Stomach (tissue), 8 donors: ENCODE measurements at regions not wholly inside any gene's neighbourhood (a gene's known extent, or its start where the extent isn't known, plus 50 kb on each side); places are given as distances from the start of the nearest gene placed in this dataset.

Experiments used
- DNase-seq, 2 donors: peaks; one replicate each; pipeline versions ENCODE4 v3.0.0 to v3.0.0-alpha.2; 2013 to 2019
- H3K27ac ChIP-seq, 5 donors: fragments of 200-600 bp in 4 of 5; sonication (generic) in 4 of 5; one replicate each; pipeline ENCODE4 v1.5.1; 2013 to 2019; ENCODE audit warnings: mild to moderate bottlenecking in 1 of 5, moderate library complexity in 1 of 5
- H3K27me3 ChIP-seq, 3 donors: fragments of 200-600 bp; sonication (generic); one replicate each; pipeline ENCODE4 v1.5.1; 2017 to 2019; ENCODE audit warnings: mixed run types in 1 of 3
- H3K36me3 ChIP-seq, 4 donors: fragments of 200-600 bp; sonication (generic); 1 replicate in 3 of 4; 2 replicates in 1 of 4; pipeline ENCODE4 v1.5.1; 2016 to 2019
- H3K4me1 ChIP-seq, 4 donors: fragments of 200-600 bp; sonication (generic); one replicate each; pipeline ENCODE4 v1.5.1; 2016 to 2019
- H3K4me3 ChIP-seq, 4 donors: fragments of 200-600 bp; sonication (generic) in 3 of 4; one replicate each; pipeline ENCODE4 v1.5.1; 2016 to 2019; ENCODE audit warnings: mild to moderate bottlenecking in 1 of 4
- H3K9me3 ChIP-seq, 4 donors: fragments of 200-600 bp; sonication (generic); one replicate each; pipeline ENCODE4 v1.5.1; 2016 to 2019
- CTCF ChIP-seq, 7 experiments: fragments of 450-650 bp in 4 of 7; fragments of 200-600 bp in 3 of 7; sonication (generic) in 3 of 7; IDR thresholded peaks; one replicate each; pipeline ENCODE4 v1.5.1; 2016 to 2019; ENCODE audit warnings: antibody characterized with exemption in 7 of 7, control low read depth in 2 of 7, mild to moderate bottlenecking in 1 of 7
- EP300 ChIP-seq: sonication (generic); formaldehyde crosslinking; IDR thresholded peaks from one replicate; pipeline ENCODE4 v1.6.1; 2017; ENCODE audit warnings: antibody characterized with exemption
- POLR2A ChIP-seq, 4 donors: fragments of 450-650 bp; IDR thresholded peaks; one replicate each; pipeline ENCODE4 v1.6.1; 2016; ENCODE audit warnings: antibody characterized with exemption in 4 of 4, control low read depth in 2 of 4, mild to moderate bottlenecking in 1 of 4, moderate library complexity in 1 of 4
- POLR2AphosphoS5 ChIP-seq, 3 donors: sonication (generic); formaldehyde crosslinking; IDR thresholded peaks; one replicate each; pipeline ENCODE4 v1.6.1; 2016; ENCODE audit warnings: antibody characterized with exemption in 3 of 3
- WGBS, 5 donors: extraction: QIAGEN DNeasy Blood & Tissue Kit in 3 of 5; methylation state at CpG; one replicate each; pipeline versions ENCODE4 v1.1.5 to v1.1.7; 2013 to 2018; 5-methylcytosine and 5-hydroxymethylcytosine counted together
- intact Hi-C: fragments of 100-400 bp; cut with DNase I; formaldehyde crosslinking; loops from one replicate; pipeline ENCODE4 v1.15.1; 2023; ENCODE audit warnings: low total_unique reads
- donor health status: healthy with polysubstance abuse.
- donor health status: Bipolar disorder and iron deficiency.
- donor health status: healthy.

- Histone ChIP-seq H3K9me3 (peaks cover under 1 to 16% (median 12%) of the 10 kb centered on the region in 4 donors), H3K27ac (no peak overlapping the region), H3K36me3 (no peaks in the 10 kb centered on the region), H3K4me3 (no peak overlapping the region), H3K27me3 (no peaks in the 10 kb centered on the region), H3K4me1 (no peaks in the 10 kb centered on the region)
- intact Hi-C loops = no loop called here
- no peak for TF ChIP-seq POLR2AphosphoS5 (IDR thresholded peaks at IDR 0.05)
- no peak for TF ChIP-seq CTCF (IDR thresholded peaks at IDR 0.05)
- no peak for TF ChIP-seq EP300
- no peak for TF ChIP-seq POLR2A (IDR thresholded peaks at IDR 0.05)
- WGBS, 5 donors = 89 to 100% (median 96%) methylated on average over 1 of the region's 1 CpG
- no peak for DNase-seq
These were observed 650.7 kb upstream of the CITED2 start for GRCh38 chr6:140025171-140025570.

- peaks cover 0 to 4% (median 0%) of the 10 kb centered on the region in 4 donors for H3K4me1 ChIP-seq
- H3K9me3 ChIP-seq = peaks cover 3 to 24% (median 21%) of the 10 kb centered on the region in 4 donors
- no peaks in the 10 kb centered on the region for H3K36me3 ChIP-seq
- DNase-seq = no peak
- no peak overlapping the region for H3K4me3 ChIP-seq
- no peak overlapping the region for H3K27ac ChIP-seq
- WGBS, 5 donors = 81 to 100% (median 93%) methylated on average over 2 of the region's 2 CpGs
- TF ChIP-seq EP300 (no peak), POLR2A (IDR thresholded peaks at IDR 0.05) (no peak), CTCF (IDR thresholded peaks at IDR 0.05) (no peak), POLR2AphosphoS5 (IDR thresholded peaks at IDR 0.05) (no peak)
- no peaks in the 10 kb centered on the region for H3K27me3 ChIP-seq
- intact Hi-C loops = no loop called here
These were observed 645.9 kb upstream of the CITED2 start for GRCh38 chr6:140020207-140020791.

- Histone ChIP-seq H3K9me3 (peaks cover 3 to 24% (median 21%) of the 10 kb centered on the region in 4 donors), H3K4me3 (no peak overlapping the region), H3K27ac (no peak overlapping the region), H3K36me3 (no peaks in the 10 kb centered on the region), H3K4me1 (peaks cover 0 to 4% (median 0%) of the 10 kb centered on the region in 4 donors), H3K27me3 (no peaks in the 10 kb centered on the region)
- TF ChIP-seq POLR2A (IDR thresholded peaks at IDR 0.05) (no peak), CTCF (IDR thresholded peaks at IDR 0.05) (no peak), EP300 (no peak), POLR2AphosphoS5 (IDR thresholded peaks at IDR 0.05) (no peak)
- 32 to 54% (median 43%) methylated on average over 1 of the region's 1 CpG for WGBS, 5 donors
- intact Hi-C loops = no loop called here
- no peak for DNase-seq
These were observed 644.1 kb upstream of the CITED2 start for GRCh38 chr6:140018588-140018987.

GRCh38 chr6:140017470-140017869, 643.0 kb upstream of the CITED2 start:
- no peaks in the 10 kb centered on the region for H3K36me3 ChIP-seq
- no peak overlapping the region for H3K4me3 ChIP-seq
- intact Hi-C loops = no loop called here
- H3K4me1 ChIP-seq = peaks cover 0 to 4% (median 0%) of the 10 kb centered on the region in 4 donors
- WGBS, 5 donors = 21 to 29% (median 27%) methylated on average over 1 of the region's 1 CpG
- no peak overlapping the region for H3K27ac ChIP-seq
- H3K9me3 ChIP-seq = peaks cover 3 to 24% (median 21%) of the 10 kb centered on the region in 4 donors
- no peak for TF ChIP-seq POLR2AphosphoS5 (IDR thresholded peaks at IDR 0.05)
- no peak for TF ChIP-seq EP300
- TF ChIP-seq CTCF (IDR thresholded peaks at IDR 0.05) = no peak
- no peak for TF ChIP-seq POLR2A (IDR thresholded peaks at IDR 0.05)
- DNase-seq = no peak
- H3K27me3 ChIP-seq = no peaks in the 10 kb centered on the region
